HG03575 (cell line): ENCODE measurements at regions not wholly inside any gene's neighbourhood (a gene's known extent, or its start where the extent isn't known, plus 50 kb on each side); places are given as distances from the start of the nearest gene placed in this dataset.

Experiments used
- ATAC-seq: cut with Tn5 transposase; IDR thresholded peaks from one replicate; pipeline ENCODE4 v1.9.1; 2021; ENCODE audit not compliant: unreplicated experiment, insufficient number of reproducible peaks, low FRiP score; ENCODE audit errors: extremely low read depth

- no peak for ATAC-seq
These were observed 166.8 kb upstream of the COL8A1 start for GRCh38 chr3:99471353-99472323.

- ATAC-seq, result no peak
These were observed 167.6 kb upstream of the COL8A1 start for GRCh38 chr3:99470841-99471240.

GRCh38 chr3:99468918-99469317 is 169.5 kb upstream of the COL8A1 start:
- no peak for ATAC-seq

- ATAC-seq, result no peak
These were observed 171.0 kb upstream of the COL8A1 start for GRCh38 chr3:99467420-99467819.

GRCh38 chr3:99466331-99466730 is 172.1 kb upstream of the COL8A1 start:
- no peak for ATAC-seq

- no peak for ATAC-seq
These were observed 180.4 kb upstream of the COL8A1 start for GRCh38 chr3:99458013-99458412.

- no peak for ATAC-seq
These were observed 195.8 kb upstream of the COL8A1 start for GRCh38 chr3:99442599-99442998.

- ATAC-seq, result no peak
These were observed 198.5 kb upstream of the COL8A1 start for GRCh38 chr3:99439892-99440291.

- ATAC-seq, result no peak
These were observed 204.2 kb upstream of the COL8A1 start for GRCh38 chr3:99434190-99434589.

GRCh38 chr3:99430348-99431134 is 207.9 kb upstream of the COL8A1 start:
- peak; percentile 58 for ATAC-seq

GRCh38 chr3:99429502-99429901 is 208.9 kb upstream of the COL8A1 start:
- ATAC-seq, result no peak

- no peak for ATAC-seq
These were observed 212.5 kb upstream of the COL8A1 start for GRCh38 chr3:99425930-99426329.

GRCh38 chr3:99419116-99419515 is 219.3 kb upstream of the COL8A1 start:
- no peak for ATAC-seq

- peak; percentile 62 for ATAC-seq
These were observed 219.7 kb upstream of the COL8A1 start for GRCh38 chr3:99418709-99419108.

- peak; percentile 38 for ATAC-seq
These were observed 220.2 kb upstream of the COL8A1 start for GRCh38 chr3:99418209-99418635.

GRCh38 chr3:99413504-99413903 is 224.9 kb upstream of the COL8A1 start:
- ATAC-seq, result no peak

- ATAC-seq, result peak; percentile 42
These were observed 227.5 kb upstream of the COL8A1 start for GRCh38 chr3:99410789-99411311.

- ATAC-seq, result no peak
These were observed 228.4 kb upstream of the COL8A1 start for GRCh38 chr3:99409961-99410360.

GRCh38 chr3:99407257-99407656 is 231.1 kb upstream of the COL8A1 start:
- no peak for ATAC-seq

- ATAC-seq, result no peak
These were observed 235.6 kb upstream of the COL8A1 start for GRCh38 chr3:99402755-99403154.
